H9 (cell line): ENCODE measurements at regions not wholly inside any gene's neighbourhood (a gene's known extent, or its start where the extent isn't known, plus 50 kb on each side); places are given as distances from the start of the nearest gene placed in this dataset.

Source experiments
- DNase-seq: peaks from one replicate; pipeline ENCODE4 v3.0.0-alpha.2; 2017
- H2AFZ ChIP-seq: one replicate; pipeline ENCODE4 v1.6.1; 2013; ENCODE audit warnings: mild to moderate bottlenecking, low read length, control low read depth, moderate library complexity
- H2AK5ac ChIP-seq: 2 replicates; pipeline ENCODE4 v1.6.1; 2013; ENCODE audit warnings: low read length, control low read depth, mixed read lengths; ENCODE audit not compliant: insufficient read length
- H2BK120ac ChIP-seq: one replicate; pipeline ENCODE4 v1.6.1; 2013; ENCODE audit warnings: low read depth, mild to moderate bottlenecking, low read length, control low read depth, inconsistent platforms; ENCODE audit not compliant: poor library complexity, severe bottlenecking
- H2BK12ac ChIP-seq: 2 replicates; pipeline ENCODE4 v1.6.1; 2013; ENCODE audit warnings: low read length, control low read depth, mixed read lengths, low read depth; ENCODE audit not compliant: insufficient read length
- H2BK15ac ChIP-seq: 2 replicates; pipeline ENCODE4 v1.6.1; 2013; ENCODE audit warnings: low read depth, low read length, control low read depth
- H2BK20ac ChIP-seq: one replicate; pipeline ENCODE4 v1.6.1; 2013; ENCODE audit warnings: low read depth, mild to moderate bottlenecking, low read length, control low read depth, inconsistent platforms; ENCODE audit not compliant: poor library complexity, severe bottlenecking
- H2BK5ac ChIP-seq: 2 replicates; pipeline ENCODE4 v1.6.1; 2013; ENCODE audit warnings: low read length, control low read depth, mixed read lengths; ENCODE audit not compliant: insufficient read length
- H3K14ac ChIP-seq: 2 replicates; pipeline ENCODE4 v1.6.1; 2013; ENCODE audit warnings: low read length, control low read depth; ENCODE audit not compliant: insufficient read depth
- H3K18ac ChIP-seq: 2 replicates; pipeline ENCODE4 v1.6.1; 2013; ENCODE audit warnings: low read depth, mild to moderate bottlenecking, mixed read lengths, low read length, control low read depth; ENCODE audit not compliant: insufficient read length
- H3K23ac ChIP-seq: 2 replicates; pipeline ENCODE4 v1.6.1; 2013; ENCODE audit warnings: low read length, control low read depth, mixed read lengths, low read depth; ENCODE audit not compliant: insufficient read length
- H3K23me2 ChIP-seq: 2 replicates; pipeline ENCODE4 v1.6.1; 2013; ENCODE audit warnings: low read depth, mild to moderate bottlenecking, mixed read lengths, low read length, control low read depth; ENCODE audit not compliant: insufficient read length, poor library complexity, severe bottlenecking
- H3K27ac ChIP-seq: 2 replicates; pipeline ENCODE4 v1.5.1; 2013; ENCODE audit warnings: low read length, control low read depth, mixed read lengths, low read depth; ENCODE audit not compliant: insufficient read length
- H3K27me3 ChIP-seq: 2 replicates; pipeline ENCODE4 v1.6.1; 2013; ENCODE audit warnings: low read length, control low read depth, inconsistent platforms; ENCODE audit not compliant: insufficient read depth
- H3K4ac ChIP-seq: 2 replicates; pipeline ENCODE4 v1.6.1; 2013; ENCODE audit warnings: low read depth, mild to moderate bottlenecking, control low read depth, inconsistent platforms, low read length, moderate library complexity
- H3K4me1 ChIP-seq: 2 replicates; pipeline ENCODE4 v1.6.1; 2013; ENCODE audit warnings: low read length, control low read depth, inconsistent platforms; ENCODE audit not compliant: insufficient read depth
- H3K4me2 ChIP-seq: 2 replicates; pipeline ENCODE4 v1.6.1; 2013; ENCODE audit warnings: low read length, control low read depth, mixed read lengths; ENCODE audit not compliant: insufficient read length, insufficient read depth
- H3K56ac ChIP-seq: 2 replicates; pipeline ENCODE4 v1.6.1; 2013; ENCODE audit warnings: low read depth, mild to moderate bottlenecking, mixed read lengths, low read length, control low read depth; ENCODE audit not compliant: insufficient read length
- H3K79me1 ChIP-seq: 2 replicates; pipeline ENCODE4 v1.6.1; 2013; ENCODE audit warnings: low read depth, mild to moderate bottlenecking, moderate library complexity, low read length, control low read depth, inconsistent platforms; ENCODE audit not compliant: insufficient read depth, poor library complexity, severe bottlenecking
- H3K79me2 ChIP-seq: 2 replicates; pipeline ENCODE4 v1.6.1; 2013; ENCODE audit warnings: low read length, control low read depth, inconsistent platforms; ENCODE audit not compliant: insufficient read depth
- H3K9ac ChIP-seq: 2 replicates; pipeline ENCODE4 v1.6.1; 2013; ENCODE audit warnings: low read length, control low read depth, mixed read lengths; ENCODE audit not compliant: insufficient read length; ENCODE audit errors: extremely low read depth
- H3K9me3 ChIP-seq: one replicate; pipeline ENCODE4 v1.6.1; 2013; ENCODE audit warnings: low read depth, low read length, inconsistent platforms; ENCODE audit not compliant: control insufficient read depth
- H3T11ph ChIP-seq: one replicate; pipeline ENCODE4 v1.6.1; 2013; ENCODE audit warnings: mild to moderate bottlenecking, low read length, control low read depth, inconsistent platforms
- H4K20me1 ChIP-seq: one replicate; pipeline ENCODE4 v1.6.1; 2013; ENCODE audit not compliant: control insufficient read depth, insufficient read length, insufficient read depth
- H4K5ac ChIP-seq: 2 replicates; pipeline ENCODE4 v1.6.1; 2013; ENCODE audit warnings: low read depth, mild to moderate bottlenecking, mixed read lengths, low read length, control low read depth; ENCODE audit not compliant: insufficient read length
- H4K8ac ChIP-seq: replicated peaks from 2 replicates; pipeline ENCODE4 v1.6.1; 2013; ENCODE audit warnings: low read length, control low read depth, mixed read lengths, low read depth; ENCODE audit not compliant: insufficient read length
- H4K91ac ChIP-seq: 2 replicates; pipeline ENCODE4 v1.6.1; 2013; ENCODE audit warnings: low read depth, mild to moderate bottlenecking, moderate library complexity, mixed read lengths, low read length, control low read depth; ENCODE audit not compliant: insufficient read length
- H3K27ac Mint-ChIP-seq, 3 experiments: 2 replicates in 2 of 3; 3 replicates in 1 of 3; pipeline ENCODE4 v1.8.0; 2020 to 2021; ENCODE audit warnings: mixed read lengths in 3 of 3, mild to moderate bottlenecking in 1 of 3, moderate library complexity in 1 of 3
- H3K27me3 Mint-ChIP-seq: 2 replicates; pipeline ENCODE4 v1.8.0; 2021; ENCODE audit warnings: low read depth, mild to moderate bottlenecking, moderate library complexity, mixed read lengths
- H3K36me3 Mint-ChIP-seq, 3 experiments: 2 replicates in 2 of 3; 3 replicates in 1 of 3; pipeline ENCODE4 v1.8.0; 2020 to 2021; ENCODE audit warnings: low read depth in 3 of 3, mixed read lengths in 3 of 3; ENCODE audit not compliant: insufficient read depth in 1 of 3
- H3K4me1 Mint-ChIP-seq, 2 experiments: 2 replicates each; pipeline ENCODE4 v1.8.0; 2020; ENCODE audit warnings: mixed read lengths in 2 of 2
- H3K4me3 Mint-ChIP-seq, 2 experiments: 2 replicates in 1 of 2; 3 replicates in 1 of 2; pipeline ENCODE4 v1.8.0; 2020 to 2021; ENCODE audit warnings: mild to moderate bottlenecking in 2 of 2, mixed read lengths in 2 of 2, moderate library complexity in 1 of 2
- H3K9me3 Mint-ChIP-seq, 2 experiments: 2 replicates in 1 of 2; 3 replicates in 1 of 2; pipeline ENCODE4 v1.8.0; 2020; ENCODE audit warnings: mild to moderate bottlenecking in 2 of 2, mixed read lengths in 2 of 2, moderate library complexity in 1 of 2
- WGBS: extraction: QIAGEN DNeasy Blood & Tissue Kit; methylation state at CpG from one replicate; pipeline ENCODE4 v1.1.7; 2013; ENCODE audit warnings: missing lambda C conversion rate, low lambda C conversion rate, mixed read lengths; ENCODE audit not compliant: insufficient read length; ENCODE audit errors: extremely low coverage; 5-methylcytosine and 5-hydroxymethylcytosine counted together
- TF ChIP-seq, protein P1 (sequence below): fragments of 200-600 bp; sonication (generic); conservative IDR thresholded peaks from 3 replicates; pipeline ENCODE4 v1.8.0; 2021; ENCODE audit warnings: antibody characterized with exemption, mild to moderate bottlenecking

- Histone ChIP-seq H4K5ac (no peak overlapping the region), H3K18ac (no peak overlapping the region), H3K4ac (no peak overlapping the region), H3K9me3 (no peaks in the 10 kb centered on the region), H3K79me1 (no peaks in the 10 kb centered on the region), H3K79me2 (no peaks in the 10 kb centered on the region), H3K23me2 (no peaks in the 10 kb centered on the region), H2BK20ac (no peak overlapping the region), H4K8ac (no peak overlapping the region), H2BK15ac (no peak overlapping the region), H2AK5ac (no peak overlapping the region), H3K4me2 (no peak overlapping the region), H3K23ac (no peak overlapping the region), H2BK12ac (no peak overlapping the region), H3K27ac (no peak overlapping the region), H2BK120ac (no peak overlapping the region), H3K14ac (no peak overlapping the region), H3T11ph (no peak overlapping the region), H4K91ac (no peak overlapping the region), H3K27me3 (0 out of 2 replicates have a peak, but pooled peaks cover 2% of the 10 kb centered on the region), H3K4me1 (no peaks in the 10 kb centered on the region; the same call in 1 of the 2 replicates), H2BK5ac (no peak overlapping the region), H3K56ac (no peak overlapping the region), H3K9ac (no peak overlapping the region), H2AFZ (no peak overlapping the region), H4K20me1 (no peaks in the 10 kb centered on the region)
- no peaks in the 10 kb centered on the region for H3K36me3 Mint-ChIP-seq
- H3K27me3 Mint-ChIP-seq: no peaks in the 10 kb centered on the region
- H3K4me1 Mint-ChIP-seq: peaks cover 7 to 15% of the 10 kb centered on the region in 2 experiments
- no peak overlapping the region for H3K4me3 Mint-ChIP-seq
- WGBS: no CpG with 5 or more reads among the region's 7 CpGs
- H3K27ac Mint-ChIP-seq: no peak overlapping the region; a peak in 1 of 7 replicates
- TF ChIP-seq, protein P1, sequence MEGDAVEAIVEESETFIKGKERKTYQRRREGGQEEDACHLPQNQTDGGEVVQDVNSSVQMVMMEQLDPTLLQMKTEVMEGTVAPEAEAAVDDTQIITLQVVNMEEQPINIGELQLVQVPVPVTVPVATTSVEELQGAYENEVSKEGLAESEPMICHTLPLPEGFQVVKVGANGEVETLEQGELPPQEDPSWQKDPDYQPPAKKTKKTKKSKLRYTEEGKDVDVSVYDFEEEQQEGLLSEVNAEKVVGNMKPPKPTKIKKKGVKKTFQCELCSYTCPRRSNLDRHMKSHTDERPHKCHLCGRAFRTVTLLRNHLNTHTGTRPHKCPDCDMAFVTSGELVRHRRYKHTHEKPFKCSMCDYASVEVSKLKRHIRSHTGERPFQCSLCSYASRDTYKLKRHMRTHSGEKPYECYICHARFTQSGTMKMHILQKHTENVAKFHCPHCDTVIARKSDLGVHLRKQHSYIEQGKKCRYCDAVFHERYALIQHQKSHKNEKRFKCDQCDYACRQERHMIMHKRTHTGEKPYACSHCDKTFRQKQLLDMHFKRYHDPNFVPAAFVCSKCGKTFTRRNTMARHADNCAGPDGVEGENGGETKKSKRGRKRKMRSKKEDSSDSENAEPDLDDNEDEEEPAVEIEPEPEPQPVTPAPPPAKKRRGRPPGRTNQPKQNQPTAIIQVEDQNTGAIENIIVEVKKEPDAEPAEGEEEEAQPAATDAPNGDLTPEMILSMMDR: no peak
- no peaks in the 10 kb centered on the region; a peak in 1 of 5 replicates for H3K9me3 Mint-ChIP-seq
- DNase-seq: no peak
Observed at GRCh38 chr1:81560629-81561028, 240.1 kb upstream of the ADGRL2 start.
